Hepatocyte (in vitro differentiated cells): ENCODE measurements at regions not wholly inside any gene's neighbourhood (a gene's known extent, or its start where the extent isn't known, plus 50 kb on each side); places are given as distances from the start of the nearest gene placed in this dataset.
"Not testable (repeated sequence)": the region's sequence is repeated elsewhere in the genome, so short reads cannot be mapped to it uniquely, and the experiment has no call there.

ENCODE experiments used
- DNase-seq: peaks from one replicate; pipeline ENCODE4 v3.0.0-alpha.2; 2016; ENCODE audit warnings: low spot score
- H2AFZ ChIP-seq: fragments of 200-600 bp; sonication (generic); 2 replicates; pipeline ENCODE4 v1.6.0; 2016; ENCODE audit warnings: antibody characterized with exemption, mild to moderate bottlenecking
- H3K27ac ChIP-seq: fragments of 200-600 bp; sonication (generic); 2 replicates; pipeline ENCODE4 v1.5.1; 2016; ENCODE audit warnings: mild to moderate bottlenecking
- H3K27me3 ChIP-seq: fragments of 200-600 bp; sonication (generic); 2 replicates; pipeline ENCODE4 v1.6.1; 2016
- H3K36me3 ChIP-seq: fragments of 200-600 bp; sonication (generic); replicated peaks from 2 replicates; pipeline ENCODE4 v1.5.1; 2016; ENCODE audit warnings: low read depth; ENCODE audit not compliant: insufficient read depth
- H3K4me1 ChIP-seq: fragments of 200-600 bp; sonication (generic); 2 replicates; pipeline ENCODE4 v1.5.1; 2016; ENCODE audit warnings: mild to moderate bottlenecking, moderate library complexity; ENCODE audit not compliant: insufficient read depth
- H3K4me2 ChIP-seq: fragments of 200-600 bp; sonication (generic); 2 replicates; pipeline ENCODE4 v1.6.0; 2016
- H3K4me3 ChIP-seq: fragments of 200-600 bp; sonication (generic); 2 replicates; pipeline ENCODE4 v1.5.1; 2016; ENCODE audit warnings: mild to moderate bottlenecking
- H3K79me2 ChIP-seq: fragments of 200-600 bp; sonication (generic); 2 replicates; pipeline ENCODE4 v1.6.0; 2017; ENCODE audit warnings: mild to moderate bottlenecking
- H3K9me2 ChIP-seq: fragments of 200-600 bp; sonication (generic); replicated peaks from 2 replicates; pipeline ENCODE4 v1.6.0; 2017; ENCODE audit warnings: mild to moderate bottlenecking; ENCODE audit not compliant: insufficient read depth
- H3K9me3 ChIP-seq: fragments of 200-600 bp; sonication (generic); 2 replicates; pipeline ENCODE4 v1.5.1; 2016; ENCODE audit warnings: low read depth, mild to moderate bottlenecking
- H4K20me1 ChIP-seq: fragments of 200-600 bp; sonication (generic); 2 replicates; pipeline ENCODE4 v1.6.0; 2016; ENCODE audit warnings: mild to moderate bottlenecking; ENCODE audit not compliant: insufficient read depth, poor library complexity, severe bottlenecking
- CTCF ChIP-seq: fragments of 200-600 bp; sonication (generic); IDR thresholded peaks from 2 replicates; pipeline ENCODE4 v1.5.1; 2016; ENCODE audit warnings: antibody characterized with exemption, mild to moderate bottlenecking; ENCODE audit not compliant: poor library complexity
- EZH2 ChIP-seq: fragments of 200-600 bp; sonication (generic); IDR thresholded peaks from 2 replicates; pipeline ENCODE4 v1.6.1; 2016; ENCODE audit warnings: antibody characterized with exemption, mild to moderate bottlenecking, borderline replicate concordance
- EZH2phosphoT487 ChIP-seq: fragments of 200-600 bp; sonication (generic); IDR thresholded peaks from one replicate; pipeline ENCODE4 v1.6.1; 2018; ENCODE audit warnings: antibody characterized with exemption, mild to moderate bottlenecking, low read depth, moderate library complexity; ENCODE audit not compliant: unreplicated experiment, severe bottlenecking
- WGBS: methylation state at CpG from one replicate; pipeline ENCODE4 v1.1.6; 2016; ENCODE audit warnings: low lambda C conversion rate; ENCODE audit errors: missing lambda C conversion rate; 5-methylcytosine and 5-hydroxymethylcytosine counted together

- H3K36me3 ChIP-seq = no peaks in the 10 kb centered on the region
- WGBS = 63% methylated on average over 6 of the region's 6 CpGs
- H3K9me2 ChIP-seq = no peaks in the 10 kb centered on the region
- H3K4me3 ChIP-seq = no peak overlapping the region
- no peaks in the 10 kb centered on the region for H3K27me3 ChIP-seq
- no peaks in the 10 kb centered on the region for H4K20me1 ChIP-seq
- no peaks in the 10 kb centered on the region for H3K9me3 ChIP-seq
- no peak for DNase-seq
- no peak overlapping the region for H2AFZ ChIP-seq
- no peaks in the 10 kb centered on the region for H3K79me2 ChIP-seq
- no peak overlapping the region for H3K27ac ChIP-seq
- TF ChIP-seq EZH2phosphoT487 (no peak), EZH2 (no peak), CTCF (no peak)
- H3K4me1 ChIP-seq = no peaks in the 10 kb centered on the region
- H3K4me2 ChIP-seq = no peak overlapping the region
Observed at GRCh38 chr19:21621671-21622070, 116.3 kb downstream of the ZNF429 start.

GRCh38 chr19:21617740-21618339 is 112.4 kb downstream of the ZNF429 start:
- H3K4me1 ChIP-seq = no peaks in the 10 kb centered on the region
- no peaks in the 10 kb centered on the region for H3K79me2 ChIP-seq
- no peak for DNase-seq
- no peak overlapping the region for H3K4me3 ChIP-seq
- no peaks in the 10 kb centered on the region for H3K27me3 ChIP-seq
- no peak overlapping the region for H3K27ac ChIP-seq
- no peak overlapping the region for H2AFZ ChIP-seq
- H3K9me3 ChIP-seq = no peaks in the 10 kb centered on the region
- H4K20me1 ChIP-seq = no peaks in the 10 kb centered on the region
- H3K4me2 ChIP-seq = no peak overlapping the region
- no peaks in the 10 kb centered on the region for H3K9me2 ChIP-seq
- no peaks in the 10 kb centered on the region for H3K36me3 ChIP-seq
- TF ChIP-seq CTCF (no peak), EZH2phosphoT487 (no peak), EZH2 (no peak)
- 42% methylated on average over 4 of the region's 4 CpGs for WGBS

GRCh38 chr19:21614776-21615175 is 109.4 kb downstream of the ZNF429 start:
- not testable (repeated sequence) for H3K9me3 ChIP-seq, H2AFZ ChIP-seq, H3K36me3 ChIP-seq, H3K4me2 ChIP-seq, H3K4me1 ChIP-seq, H3K79me2 ChIP-seq, H3K9me2 ChIP-seq, DNase-seq, H3K4me3 ChIP-seq, H3K27me3 ChIP-seq, H3K27ac ChIP-seq, H4K20me1 ChIP-seq
- 92% methylated on average over 13 of the region's 19 CpGs for WGBS

GRCh38 chr19:21613201-21613600 is 107.8 kb downstream of the ZNF429 start:
- not testable (repeated sequence) for DNase-seq, H3K27ac ChIP-seq, H4K20me1 ChIP-seq, H3K36me3 ChIP-seq, H2AFZ ChIP-seq, H3K9me3 ChIP-seq, H3K4me2 ChIP-seq, H3K27me3 ChIP-seq, H3K4me3 ChIP-seq, H3K79me2 ChIP-seq, H3K9me2 ChIP-seq, H3K4me1 ChIP-seq
- 54% methylated on average over 2 of the region's 2 CpGs for WGBS
